Mesenchymal stem cell (in vitro differentiated cells and primary cell): ENCODE measurements at regions not wholly inside any gene's neighbourhood (a gene's known extent, or its start where the extent isn't known, plus 50 kb on each side); places are given as distances from the start of the nearest gene placed in this dataset.

Source experiments
- DNase-seq: peaks from one replicate; pipeline ENCODE4 v3.0.0-alpha.2; 2013
- H2AFZ ChIP-seq: one replicate; pipeline ENCODE4 v1.6.1; 2013; ENCODE audit warnings: low read depth, mild to moderate bottlenecking, control low read depth, inconsistent platforms, low read length, moderate library complexity
- H2AK5ac ChIP-seq: 2 replicates; pipeline ENCODE4 v1.6.1; 2013; ENCODE audit warnings: low read length, moderate library complexity, mild to moderate bottlenecking, inconsistent platforms; ENCODE audit not compliant: severe bottlenecking
- H2BK120ac ChIP-seq: one replicate; pipeline ENCODE4 v1.6.1; 2013; ENCODE audit warnings: low read depth, mild to moderate bottlenecking, inconsistent platforms, low read length, moderate library complexity
- H2BK12ac ChIP-seq, 2 experiments: one replicate each; pipeline ENCODE4 v1.6.1; 2013; ENCODE audit warnings: inconsistent platforms in 2 of 2, low read length in 2 of 2, mild to moderate bottlenecking in 2 of 2, moderate library complexity in 2 of 2, control low read depth in 1 of 2
- H2BK15ac ChIP-seq: one replicate; pipeline ENCODE4 v1.6.1; 2013; ENCODE audit warnings: mild to moderate bottlenecking, low read depth, inconsistent platforms; ENCODE audit not compliant: poor library complexity, severe bottlenecking
- H2BK5ac ChIP-seq: 2 replicates; pipeline ENCODE4 v1.6.1; 2013; ENCODE audit warnings: low read depth, mild to moderate bottlenecking, low read length, control low read depth, inconsistent platforms; ENCODE audit not compliant: poor library complexity, severe bottlenecking
- H3K14ac ChIP-seq, 2 experiments: one replicate each; pipeline ENCODE4 v1.6.1; 2013; ENCODE audit warnings: inconsistent platforms in 2 of 2, low read length in 2 of 2, control low read depth in 1 of 2, mild to moderate bottlenecking in 1 of 2, moderate library complexity in 1 of 2
- H3K18ac ChIP-seq, 2 experiments: one replicate each; pipeline ENCODE4 v1.6.1; 2013; ENCODE audit warnings: inconsistent platforms in 2 of 2, low read length in 2 of 2, control low read depth in 1 of 2, low read depth in 1 of 2, mild to moderate bottlenecking in 1 of 2
- H3K23ac ChIP-seq, 2 experiments: one replicate each; pipeline ENCODE4 v1.6.1; 2013; ENCODE audit warnings: inconsistent platforms in 2 of 2, low read length in 2 of 2, mild to moderate bottlenecking in 2 of 2, moderate library complexity in 2 of 2, control low read depth in 1 of 2
- H3K27ac ChIP-seq: 2 replicates; pipeline ENCODE4 v1.5.1; 2013; ENCODE audit warnings: mild to moderate bottlenecking, moderate library complexity, low read length, control low read depth, inconsistent platforms; ENCODE audit not compliant: poor library complexity, severe bottlenecking
- H3K27me3 ChIP-seq, 2 experiments: 2 replicates each; pipeline versions ENCODE4 v1.6.1 to v1.7.0; 2013; ENCODE audit warnings: low read length in 2 of 2, mild to moderate bottlenecking in 2 of 2, moderate library complexity in 2 of 2, control low read depth in 1 of 2, inconsistent platforms in 1 of 2; ENCODE audit not compliant: control insufficient read depth in 1 of 2, insufficient read depth in 1 of 2
- H3K36me3 ChIP-seq, 2 experiments: 2 replicates each; pipeline versions ENCODE4 v1.6.1 to v1.7.0; 2013; ENCODE audit warnings: low read length in 2 of 2, control low read depth in 1 of 2, inconsistent platforms in 1 of 2, low read depth in 1 of 2, mild to moderate bottlenecking in 1 of 2; ENCODE audit not compliant: insufficient read depth in 2 of 2, control insufficient read depth in 1 of 2
- H3K4ac ChIP-seq, 2 experiments: one replicate each; pipeline ENCODE4 v1.6.1; 2013; ENCODE audit warnings: inconsistent platforms in 2 of 2, low read length in 2 of 2, mild to moderate bottlenecking in 2 of 2, moderate library complexity in 2 of 2, control low read depth in 1 of 2, low read depth in 1 of 2
- H3K4me1 ChIP-seq: 2 replicates; pipeline ENCODE4 v1.6.1; 2013; ENCODE audit warnings: low read depth, low read length, control low read depth; ENCODE audit not compliant: control insufficient read depth, insufficient read depth
- H3K4me2 ChIP-seq: 2 replicates; pipeline ENCODE4 v1.6.1; 2013; ENCODE audit warnings: low read length, mild to moderate bottlenecking, inconsistent platforms; ENCODE audit not compliant: poor library complexity, severe bottlenecking
- H3K4me3 ChIP-seq, 2 experiments: 2 replicates each; pipeline versions ENCODE4 v1.5.1 to v1.7.0; 2013; ENCODE audit warnings: low read length in 2 of 2, mild to moderate bottlenecking in 2 of 2, control low read depth in 1 of 2, low read depth in 1 of 2; ENCODE audit not compliant: insufficient read depth in 1 of 2
- H3K79me1 ChIP-seq: replicated peaks from 2 replicates; pipeline ENCODE4 v1.6.1; 2013; ENCODE audit warnings: mild to moderate bottlenecking, control low read depth, low read length, inconsistent platforms; ENCODE audit not compliant: poor library complexity, severe bottlenecking
- H3K9ac ChIP-seq: 2 replicates; pipeline ENCODE4 v1.7.0; 2013; ENCODE audit warnings: mild to moderate bottlenecking, low read length, moderate library complexity
- H3K9me3 ChIP-seq: 2 replicates; pipeline ENCODE4 v1.7.0; 2013; ENCODE audit warnings: mild to moderate bottlenecking, low read length; ENCODE audit not compliant: control insufficient read depth
- H4K8ac ChIP-seq: one replicate; pipeline ENCODE4 v1.6.1; 2013; ENCODE audit warnings: inconsistent platforms, mild to moderate bottlenecking, low read length, moderate library complexity
- H4K91ac ChIP-seq: one replicate; pipeline ENCODE4 v1.6.1; 2013; ENCODE audit warnings: mild to moderate bottlenecking, low read length, inconsistent platforms
- WGBS: methylation state at CpG from one replicate; pipeline ENCODE4 v1.1.7; 2013; ENCODE audit warnings: mixed read lengths; 5-methylcytosine and 5-hydroxymethylcytosine counted together

DNA sequence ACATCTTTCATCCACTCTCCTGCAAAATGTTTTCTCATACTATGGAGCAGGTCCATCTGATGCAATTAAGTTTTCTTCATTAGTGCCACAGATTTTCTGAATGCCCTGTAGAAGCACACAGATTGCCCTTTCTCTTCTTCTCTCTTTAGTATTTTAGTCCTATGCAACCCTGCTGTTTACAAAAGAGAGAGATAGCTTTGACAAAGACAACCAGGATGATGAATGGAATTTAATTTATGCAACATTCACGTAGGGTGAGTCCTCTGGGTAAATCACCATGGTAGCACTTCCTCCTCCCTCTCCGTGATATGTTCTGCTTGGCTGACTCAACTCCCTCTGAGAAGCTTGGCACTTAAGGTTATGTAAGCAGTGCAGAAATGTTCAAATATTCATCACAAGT is 400.9 kb upstream of the PDE3A start:
- Histone ChIP-seq H3K36me3 (no peaks in the 10 kb centered on the region), H2BK15ac (no peak overlapping the region), H2BK120ac (no peak overlapping the region), H3K27ac (no peak overlapping the region), H3K14ac (no peak overlapping the region), H3K9me3 (no peaks in the 10 kb centered on the region), H2AK5ac (no peak overlapping the region), H3K18ac (no peak overlapping the region), H3K27me3 (no peaks in the 10 kb centered on the region), H3K23ac (no peak overlapping the region), H2AFZ (no peak overlapping the region), H4K91ac (no peak overlapping the region), H3K4me1 (peaks cover 10% of the 10 kb centered on the region), H2BK12ac (no peak overlapping the region), H3K4ac (no peak overlapping the region), H3K79me1 (no peaks in the 10 kb centered on the region), H3K4me3 (no peak overlapping the region), H4K8ac (no peak overlapping the region), H2BK5ac (no peak overlapping the region), H3K4me2 (no peak overlapping the region), H3K9ac (peak overlapping the region; percentile 50)
- WGBS = 0% methylated on average over 1 of the region's 2 CpGs
- DNase-seq = peak; percentile 96

DNA sequence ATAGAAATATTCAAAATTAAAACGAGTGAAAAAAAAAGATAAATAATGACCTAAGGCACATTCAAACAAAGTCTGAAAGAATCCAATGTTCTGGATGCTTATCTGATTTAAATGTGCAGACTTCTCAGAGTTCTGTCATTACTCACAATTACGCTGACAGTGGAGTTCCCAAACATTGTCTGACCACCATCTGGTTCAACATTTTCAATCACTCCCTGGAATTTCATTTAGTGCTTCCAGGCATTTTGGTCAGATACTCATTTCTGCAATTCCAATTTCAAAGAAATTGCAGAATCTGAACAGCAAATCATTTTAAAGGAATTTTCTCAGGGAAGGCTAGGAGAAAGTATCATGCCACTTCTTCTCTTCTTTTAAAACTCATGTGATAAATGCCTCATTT is 398.2 kb upstream of the PDE3A start:
- Histone ChIP-seq H3K27ac (no peak overlapping the region), H3K23ac (no peak overlapping the region), H3K4me3 (no peak overlapping the region), H3K36me3 (no peaks in the 10 kb centered on the region), H2BK15ac (no peak overlapping the region), H2AK5ac (no peak overlapping the region), H3K14ac (no peak overlapping the region), H2BK120ac (no peak overlapping the region), H3K9ac (no peak overlapping the region), H3K4me2 (no peak overlapping the region), H3K18ac (no peak overlapping the region), H3K4me1 (peaks cover 10% of the 10 kb centered on the region), H2AFZ (no peak overlapping the region), H3K27me3 (no peaks in the 10 kb centered on the region), H4K8ac (no peak overlapping the region), H2BK5ac (no peak overlapping the region), H3K9me3 (no peaks in the 10 kb centered on the region), H2BK12ac (no peak overlapping the region), H3K79me1 (no peaks in the 10 kb centered on the region), H3K4ac (no peak overlapping the region), H4K91ac (no peak overlapping the region)
- peak; percentile 83 for DNase-seq
- WGBS = 0% methylated on average over 1 of the region's 2 CpGs

DNA sequence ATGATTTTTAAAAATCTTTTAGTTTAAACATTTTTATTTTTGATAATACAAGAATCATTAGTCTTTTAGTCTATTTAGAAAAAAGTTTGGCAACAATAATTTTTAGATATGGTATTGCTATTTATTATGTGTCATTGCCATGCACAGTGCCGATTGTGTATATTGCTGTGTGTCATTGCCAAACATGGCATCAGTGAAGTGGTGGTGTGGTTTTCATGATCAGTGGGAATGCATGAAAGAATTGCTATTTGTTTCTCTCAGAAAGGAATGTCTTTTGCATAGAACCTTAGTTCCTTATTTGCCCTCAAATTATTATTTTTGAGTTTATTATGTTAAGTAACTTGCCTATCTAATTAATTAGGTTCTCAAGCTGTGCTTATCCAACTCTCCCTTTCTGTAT is 397.5 kb upstream of the PDE3A start:
- Histone ChIP-seq H3K18ac (peak overlapping the region in 1 of 2 experiments; percentile 10), H3K27ac (peak overlapping the region; percentile 71), H2BK12ac (no peak overlapping the region), H2BK15ac (no peak overlapping the region), H3K27me3 (no peaks in the 10 kb centered on the region), H2BK5ac (peak overlapping the region; percentile 46), H3K79me1 (no peaks in the 10 kb centered on the region), H2BK120ac (no peak overlapping the region), H3K23ac (no peak overlapping the region), H2AFZ (no peak overlapping the region), H3K4me1 (peaks cover 10% of the 10 kb centered on the region), H4K91ac (no peak overlapping the region), H3K14ac (no peak overlapping the region), H3K36me3 (no peaks in the 10 kb centered on the region), H3K4me2 (no peak overlapping the region), H3K9ac (no peak overlapping the region), H3K9me3 (no peaks in the 10 kb centered on the region), H3K4me3 (no peak overlapping the region), H2AK5ac (no peak overlapping the region), H4K8ac (no peak overlapping the region), H3K4ac (peak overlapping the region in 1 of 2 experiments; percentile 61)
- DNase-seq = peak; percentile 32
- WGBS = 62% methylated on average over 1 of the region's 1 CpG

DNA sequence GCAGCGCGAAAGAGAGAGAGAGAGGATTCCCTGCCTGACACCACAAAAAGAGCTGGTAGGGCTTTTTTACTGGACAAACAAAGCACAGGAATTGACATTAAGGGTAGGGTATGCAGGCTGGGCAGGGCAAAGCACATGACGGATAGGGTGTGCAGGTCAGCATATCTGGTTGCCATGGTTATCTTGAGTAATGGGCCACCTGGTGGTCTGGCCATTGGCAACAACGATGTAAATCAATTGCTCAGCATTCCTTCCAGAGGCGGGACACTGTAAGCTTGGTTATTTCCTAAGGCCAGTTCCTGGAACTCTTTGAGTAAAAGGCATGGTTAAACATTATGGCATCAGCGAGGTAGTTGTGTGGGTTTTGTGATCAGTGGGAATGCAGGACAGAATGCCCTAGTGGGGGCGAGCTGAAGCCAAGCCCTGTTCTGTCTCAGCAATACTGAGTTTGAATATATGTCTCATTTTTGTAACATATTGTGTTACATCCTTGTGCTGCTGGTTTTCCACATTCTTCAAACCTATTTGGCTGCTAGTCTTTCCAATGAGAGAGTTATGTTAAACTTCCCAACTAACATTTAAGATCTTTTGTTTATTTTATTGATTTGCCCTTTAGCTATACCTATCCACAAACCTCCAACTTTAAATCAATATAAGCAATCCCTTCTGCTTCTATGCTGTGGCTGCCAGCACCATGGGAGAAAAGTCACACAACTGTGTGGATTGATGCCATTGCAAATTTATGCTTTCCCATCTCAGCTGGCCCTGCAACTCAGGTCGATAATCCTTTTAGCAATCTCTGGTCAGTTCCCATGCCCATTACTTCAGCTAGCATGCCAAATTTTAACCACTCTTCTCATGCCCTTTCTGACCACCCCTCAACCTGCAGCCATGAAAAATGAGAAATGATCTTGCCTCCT is 396.7 kb upstream of the PDE3A start:
- no peaks in the 10 kb centered on the region for H3K9me3 ChIP-seq
- no peaks in the 10 kb centered on the region for H3K79me1 ChIP-seq
- peak overlapping the region; percentile 34 for H2BK15ac ChIP-seq
- H4K91ac ChIP-seq = no peak overlapping the region
- H3K4me1 ChIP-seq = peaks cover 10% of the 10 kb centered on the region
- peak overlapping the region; percentile 59 to 66 for H3K4ac ChIP-seq
- no peak overlapping the region for H3K4me3 ChIP-seq
- 32% methylated on average over 8 of the region's 8 CpGs for WGBS
- no peak overlapping the region for H3K23ac ChIP-seq
- H3K27ac ChIP-seq = peak overlapping the region; percentile 85
- H3K14ac ChIP-seq = peak overlapping the region in 1 of 2 experiments; percentile 63
- no peak overlapping the region for H3K9ac ChIP-seq
- no peaks in the 10 kb centered on the region for H3K36me3 ChIP-seq
- peak overlapping the region; percentile 52 to 80 for H3K18ac ChIP-seq
- peak overlapping the region in 1 of 2 experiments; percentile 95 for H2BK12ac ChIP-seq
- H3K4me2 ChIP-seq = peak overlapping the region; percentile 20
- no peak overlapping the region for H2AK5ac ChIP-seq
- H2BK120ac ChIP-seq = no peak overlapping the region
- H4K8ac ChIP-seq = peak overlapping the region; percentile 52
- peak overlapping the region; percentile 46 for H2BK5ac ChIP-seq
- DNase-seq = peak; percentile 69
- no peaks in the 10 kb centered on the region for H3K27me3 ChIP-seq
- peak overlapping the region; percentile 8 for H2AFZ ChIP-seq
